ENCODE measurements at regions not wholly inside any gene's neighbourhood (a gene's known extent, or its start where the extent isn't known, plus 50 kb on each side); places are given as distances from the start of the nearest gene placed in this dataset.

DNA sequence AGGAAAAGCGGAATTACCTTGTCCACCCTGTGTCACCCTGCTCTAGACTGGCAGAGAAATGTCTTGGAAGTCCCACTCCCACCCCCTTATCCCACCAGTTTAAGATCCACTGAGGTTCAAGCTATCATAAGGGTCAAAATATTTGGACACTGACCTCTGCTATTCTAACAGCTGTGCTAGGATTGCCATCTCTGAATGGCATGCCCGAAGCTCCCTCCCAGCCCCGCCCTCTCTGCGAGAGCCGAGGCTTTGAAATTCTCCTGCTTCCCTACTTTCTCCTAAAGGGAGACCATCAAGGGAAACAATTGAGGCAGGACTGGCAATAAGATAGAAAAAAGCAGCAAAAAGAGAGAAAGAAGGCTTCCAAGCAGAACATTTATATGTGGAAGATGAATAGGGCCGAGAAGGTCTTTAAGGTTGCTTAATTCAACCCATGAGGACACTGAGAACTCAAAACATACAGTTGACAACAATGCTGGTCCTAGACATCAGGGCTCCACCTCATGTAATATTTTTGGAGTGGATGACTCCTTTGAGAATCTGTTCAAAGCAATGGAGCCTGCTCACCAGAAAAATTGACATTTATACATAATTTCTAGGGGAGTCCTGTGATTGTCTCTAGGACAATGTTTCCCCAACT, 338.7 kb upstream of the F9 start:
- POLR2A ChIA-PET = no interaction called here
- no peak for DNase-seq (ENCODE audit: low read depth)
- CTCF ChIA-PET = no interaction called here
- TF ChIP-seq, protein P1, sequence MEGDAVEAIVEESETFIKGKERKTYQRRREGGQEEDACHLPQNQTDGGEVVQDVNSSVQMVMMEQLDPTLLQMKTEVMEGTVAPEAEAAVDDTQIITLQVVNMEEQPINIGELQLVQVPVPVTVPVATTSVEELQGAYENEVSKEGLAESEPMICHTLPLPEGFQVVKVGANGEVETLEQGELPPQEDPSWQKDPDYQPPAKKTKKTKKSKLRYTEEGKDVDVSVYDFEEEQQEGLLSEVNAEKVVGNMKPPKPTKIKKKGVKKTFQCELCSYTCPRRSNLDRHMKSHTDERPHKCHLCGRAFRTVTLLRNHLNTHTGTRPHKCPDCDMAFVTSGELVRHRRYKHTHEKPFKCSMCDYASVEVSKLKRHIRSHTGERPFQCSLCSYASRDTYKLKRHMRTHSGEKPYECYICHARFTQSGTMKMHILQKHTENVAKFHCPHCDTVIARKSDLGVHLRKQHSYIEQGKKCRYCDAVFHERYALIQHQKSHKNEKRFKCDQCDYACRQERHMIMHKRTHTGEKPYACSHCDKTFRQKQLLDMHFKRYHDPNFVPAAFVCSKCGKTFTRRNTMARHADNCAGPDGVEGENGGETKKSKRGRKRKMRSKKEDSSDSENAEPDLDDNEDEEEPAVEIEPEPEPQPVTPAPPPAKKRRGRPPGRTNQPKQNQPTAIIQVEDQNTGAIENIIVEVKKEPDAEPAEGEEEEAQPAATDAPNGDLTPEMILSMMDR (IDR thresholded peaks at IDR 0.05; ENCODE audit: insufficient read depth, low read depth, low read length) = no peak
- no peaks in the 10 kb centered on the region for H3K36me3 ChIP-seq (ENCODE audit: control insufficient read depth, insufficient read depth, low read length)
- no peak overlapping the region for H3K4me3 ChIP-seq (ENCODE audit: low read depth, low read length)
- peaks cover 2% of the 10 kb centered on the region; the same call in 1 of the 2 replicates for H3K27me3 ChIP-seq (ENCODE audit: control insufficient read depth, insufficient read depth, low read length)

DNA sequence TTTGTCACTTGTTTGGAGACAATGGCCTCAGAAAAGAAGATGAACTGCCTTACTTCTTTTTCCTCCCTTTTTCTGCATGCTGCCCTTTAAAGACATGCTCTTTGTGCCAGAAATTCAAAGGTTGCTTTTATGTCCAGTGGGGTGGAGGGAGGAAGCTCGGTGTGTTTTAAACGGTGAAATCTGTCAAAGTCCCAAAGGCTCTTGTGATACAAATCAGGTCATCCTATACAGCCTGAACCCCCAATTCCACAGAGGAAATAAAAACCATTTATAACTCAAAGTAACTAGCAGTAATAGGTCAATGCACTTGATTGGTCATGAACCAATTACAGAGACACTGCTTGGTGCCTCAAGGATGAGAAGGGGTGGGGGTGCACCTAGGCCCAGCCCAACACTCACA, 339.3 kb upstream of the F9 start:
- TF ChIP-seq, protein P1 (IDR thresholded peaks at IDR 0.05; ENCODE audit: insufficient read depth, low read depth, low read length) = no peak
- H3K4me3 ChIP-seq (ENCODE audit: low read depth, low read length) = no peak overlapping the region
- DNase-seq (ENCODE audit: low read depth) = no peak
- ChIA-PET POLR2A (no interaction called here), CTCF (no interaction called here)
- no peaks in the 10 kb centered on the region for H3K36me3 ChIP-seq (ENCODE audit: control insufficient read depth, insufficient read depth, low read length)
- H3K27me3 ChIP-seq (ENCODE audit: control insufficient read depth, insufficient read depth, low read length) = peaks cover 2% of the 10 kb centered on the region; the same call in 1 of the 2 replicates

DNA sequence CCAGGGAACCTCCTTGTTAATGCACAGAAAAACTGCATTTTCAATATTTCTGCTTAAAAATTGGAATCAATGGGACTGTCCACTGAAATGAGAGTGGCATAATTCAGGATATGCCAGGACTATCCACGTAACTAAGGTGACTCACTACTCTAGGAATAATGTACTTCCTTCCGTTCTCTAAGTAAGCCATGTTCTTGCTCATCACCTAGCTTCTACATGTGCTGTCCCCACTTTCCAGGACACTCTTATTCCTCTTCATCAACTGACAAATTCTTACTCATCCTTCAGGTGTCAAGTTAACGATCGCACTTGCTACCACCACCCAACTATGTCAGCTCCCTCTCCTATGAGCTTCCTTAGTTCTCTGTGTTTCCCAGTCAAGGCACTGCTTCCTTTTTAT, 342.8 kb upstream of the F9 start:
- POLR2A ChIA-PET = no interaction called here
- no peak for DNase-seq (ENCODE audit: low read depth)
- CTCF ChIA-PET = no interaction called here
- Histone ChIP-seq H3K36me3 (ENCODE audit: control insufficient read depth, insufficient read depth, low read length) (no peaks in the 10 kb centered on the region), H3K27me3 (ENCODE audit: control insufficient read depth, insufficient read depth, low read length) (no peaks in the 10 kb centered on the region), H3K4me3 (ENCODE audit: low read depth, low read length) (no peak overlapping the region)
- TF ChIP-seq, protein P1 (IDR thresholded peaks at IDR 0.05; ENCODE audit: insufficient read depth, low read depth, low read length) = no peak

DNA sequence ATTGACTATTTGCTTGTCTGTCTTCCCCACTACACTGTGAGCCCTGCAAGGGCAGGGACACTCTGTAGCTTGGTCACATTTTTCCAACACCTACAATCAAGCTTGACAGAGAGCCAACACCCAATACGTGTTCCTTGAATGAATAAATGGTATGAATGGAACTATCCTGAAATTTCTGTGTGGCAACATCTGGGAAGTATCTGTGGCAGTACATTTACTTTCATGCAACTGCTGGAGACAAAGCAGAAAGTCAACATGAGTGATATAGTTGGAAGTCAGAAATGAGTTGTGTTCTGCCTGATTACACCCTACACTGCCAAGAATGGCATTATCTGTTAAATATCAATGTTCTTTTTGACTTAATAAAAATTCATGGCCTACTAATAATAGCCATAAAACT, 343.5 kb upstream of the F9 start:
- POLR2A ChIA-PET = no interaction called here
- TF ChIP-seq, protein P1 (IDR thresholded peaks at IDR 0.05; ENCODE audit: insufficient read depth, low read depth, low read length) = no peak

DNA sequence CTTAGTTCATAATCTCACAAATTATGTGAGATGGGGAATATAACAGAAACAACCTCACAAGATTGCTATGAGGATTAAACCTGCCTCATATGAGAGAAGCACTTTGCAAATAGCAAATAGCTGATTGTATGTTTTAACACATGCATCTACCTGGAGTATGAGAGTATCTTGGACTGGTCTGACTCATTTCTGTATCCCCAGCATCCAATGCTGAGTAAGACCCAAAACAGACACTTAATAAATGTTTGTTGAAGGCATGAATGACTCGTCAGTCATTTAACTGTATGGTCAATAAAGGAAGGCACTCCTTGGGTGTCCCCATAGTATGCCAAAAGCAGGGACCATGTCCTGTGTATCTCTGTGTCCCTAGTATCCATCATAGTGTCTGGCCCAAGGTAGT, 350.9 kb upstream of the F9 start:
- CTCF ChIA-PET = no interaction called here
- Histone ChIP-seq H3K4me3 (ENCODE audit: low read depth, low read length) (no peak overlapping the region), H3K36me3 (ENCODE audit: control insufficient read depth, insufficient read depth, low read length) (no peaks in the 10 kb centered on the region), H3K27me3 (ENCODE audit: control insufficient read depth, insufficient read depth, low read length) (no peaks in the 10 kb centered on the region)
- no peak for DNase-seq (ENCODE audit: low read depth)
- TF ChIP-seq, protein P1 (IDR thresholded peaks at IDR 0.05; ENCODE audit: insufficient read depth, low read depth, low read length) = no peak
- POLR2A ChIA-PET = no interaction called here

More for the DNA sequence above, 343.5 kb upstream of the F9 start:
- no peaks in the 10 kb centered on the region for H3K27me3 ChIP-seq (ENCODE audit: control insufficient read depth, insufficient read depth, low read length)
- DNase-seq (ENCODE audit: low read depth) = no peak
- H3K4me3 ChIP-seq (ENCODE audit: low read depth, low read length) = no peak overlapping the region
- CTCF ChIA-PET = no interaction called here
- no peaks in the 10 kb centered on the region for H3K36me3 ChIP-seq (ENCODE audit: control insufficient read depth, insufficient read depth, low read length)

All from BJ (cell line).